GM12872 (cell line): ENCODE measurements at regions not wholly inside any gene's neighbourhood (a gene's known extent, or its start where the extent isn't known, plus 50 kb on each side); places are given as distances from the start of the nearest gene placed in this dataset.

Experiments used
- TF ChIP-seq, protein P1 (sequence below): IDR thresholded peaks from 3 replicates; pipeline ENCODE4 v1.5.1; 2011; ENCODE audit warnings: low read depth, mild to moderate bottlenecking, low read length, moderate library complexity; ENCODE audit not compliant: insufficient read depth

DNA sequence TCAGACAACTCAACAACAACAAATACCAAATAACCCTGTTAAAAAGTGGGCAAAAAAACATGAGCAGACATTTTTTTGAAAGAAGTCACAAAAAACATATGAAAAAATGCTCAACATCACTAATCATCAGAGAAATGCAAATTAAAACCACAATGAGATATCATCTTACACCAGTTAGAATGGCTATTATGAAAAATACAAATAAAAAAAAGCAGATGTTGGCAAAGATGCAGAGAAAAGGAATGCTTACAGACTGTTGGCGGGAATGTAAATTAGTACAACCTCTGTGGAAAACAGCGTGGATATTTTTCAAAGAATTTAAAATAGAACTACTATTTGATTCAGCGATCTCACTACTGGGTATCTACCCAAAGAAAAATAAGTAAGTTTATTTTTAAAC, 114.0 kb downstream of the SLC38A4 start:
- TF ChIP-seq, protein P1, sequence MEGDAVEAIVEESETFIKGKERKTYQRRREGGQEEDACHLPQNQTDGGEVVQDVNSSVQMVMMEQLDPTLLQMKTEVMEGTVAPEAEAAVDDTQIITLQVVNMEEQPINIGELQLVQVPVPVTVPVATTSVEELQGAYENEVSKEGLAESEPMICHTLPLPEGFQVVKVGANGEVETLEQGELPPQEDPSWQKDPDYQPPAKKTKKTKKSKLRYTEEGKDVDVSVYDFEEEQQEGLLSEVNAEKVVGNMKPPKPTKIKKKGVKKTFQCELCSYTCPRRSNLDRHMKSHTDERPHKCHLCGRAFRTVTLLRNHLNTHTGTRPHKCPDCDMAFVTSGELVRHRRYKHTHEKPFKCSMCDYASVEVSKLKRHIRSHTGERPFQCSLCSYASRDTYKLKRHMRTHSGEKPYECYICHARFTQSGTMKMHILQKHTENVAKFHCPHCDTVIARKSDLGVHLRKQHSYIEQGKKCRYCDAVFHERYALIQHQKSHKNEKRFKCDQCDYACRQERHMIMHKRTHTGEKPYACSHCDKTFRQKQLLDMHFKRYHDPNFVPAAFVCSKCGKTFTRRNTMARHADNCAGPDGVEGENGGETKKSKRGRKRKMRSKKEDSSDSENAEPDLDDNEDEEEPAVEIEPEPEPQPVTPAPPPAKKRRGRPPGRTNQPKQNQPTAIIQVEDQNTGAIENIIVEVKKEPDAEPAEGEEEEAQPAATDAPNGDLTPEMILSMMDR: no peak

DNA sequence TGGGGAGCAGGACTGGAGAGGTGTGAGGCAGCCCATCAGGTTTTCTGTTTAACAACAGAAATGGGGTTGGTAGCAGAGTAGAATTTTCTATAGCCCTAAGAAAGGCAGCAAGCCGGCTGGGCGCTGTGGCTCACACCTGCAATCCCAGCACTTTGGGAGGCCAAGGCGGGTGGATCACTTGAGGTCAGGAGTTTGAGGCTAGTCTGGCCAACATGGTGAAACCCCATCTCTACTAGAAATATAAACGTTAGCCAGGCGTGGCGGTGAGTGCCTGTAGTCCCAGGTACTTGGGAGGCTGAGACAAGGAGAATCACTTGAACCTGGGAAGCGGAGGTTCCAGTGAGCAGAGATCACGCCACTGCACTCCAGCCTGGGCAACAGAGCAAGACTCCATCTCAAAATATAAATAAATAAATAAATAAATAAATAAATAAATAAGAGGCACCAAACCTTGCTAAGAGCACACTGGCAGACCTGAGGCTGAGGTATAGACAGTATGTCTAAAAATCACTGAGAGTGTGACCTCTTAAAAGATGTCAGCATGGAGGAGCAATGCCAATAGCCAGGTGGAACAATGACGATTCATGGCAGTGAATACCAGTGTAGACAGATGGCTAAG, 115.6 kb downstream of the SLC38A4 start:
- TF ChIP-seq, protein P1: no peak

DNA sequence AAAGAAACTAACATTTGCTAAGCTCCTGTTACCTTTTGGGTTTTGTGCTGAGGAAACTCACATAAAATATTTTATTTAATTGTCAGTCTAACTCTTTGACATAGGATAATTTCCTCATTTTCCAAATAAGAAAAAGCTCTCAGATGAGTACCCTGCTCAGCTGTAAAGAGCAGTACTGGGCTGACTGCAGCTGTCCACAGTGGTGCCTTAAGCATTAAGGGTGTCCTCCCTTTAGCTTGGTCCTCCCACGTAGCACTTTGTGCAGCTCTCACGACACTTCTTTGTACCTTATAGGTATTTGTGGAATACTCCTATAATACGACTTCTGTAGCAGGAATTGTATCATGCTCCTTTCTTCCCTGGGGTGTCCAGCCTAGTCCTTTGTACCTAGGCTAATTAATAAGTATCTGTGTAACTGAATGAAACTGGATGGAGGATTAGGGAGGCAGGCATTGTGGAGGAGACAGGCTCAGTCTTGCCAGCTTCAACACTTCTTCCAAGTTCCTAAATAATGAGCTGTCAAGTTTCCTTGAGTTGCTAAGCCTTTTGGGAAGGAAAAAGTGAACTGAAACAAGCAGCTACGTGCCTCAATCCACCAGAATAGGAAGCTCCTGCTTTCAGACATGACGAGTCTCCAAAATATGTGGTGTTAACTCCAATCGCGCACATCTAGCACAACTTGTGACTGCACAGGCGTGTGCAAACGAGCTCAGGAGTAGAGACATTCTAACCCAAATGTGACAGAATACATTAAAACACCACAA, 123.0 kb downstream of the SLC38A4 start:
- TF ChIP-seq, protein P1: no peak

DNA sequence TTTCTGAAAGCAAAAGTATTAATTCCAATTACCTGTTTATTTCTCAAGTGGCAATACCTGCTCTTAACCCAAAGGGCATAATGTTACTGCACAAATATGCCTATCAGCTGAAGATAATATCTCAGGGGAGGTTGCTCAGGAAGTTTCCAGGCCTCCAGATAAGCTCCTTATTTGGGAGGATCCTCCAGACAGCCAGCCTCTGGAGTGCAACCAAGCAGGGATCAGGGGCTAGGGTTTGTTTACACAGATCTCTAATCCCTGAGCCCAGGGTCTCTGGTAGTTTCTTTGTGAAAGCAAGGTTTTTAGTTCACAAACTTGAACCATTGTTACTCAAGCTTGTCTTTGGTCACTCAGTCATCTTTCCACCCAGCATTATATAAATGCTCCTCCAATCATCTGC, 124.4 kb downstream of the SLC38A4 start:
- TF ChIP-seq, protein P1: no peak

DNA sequence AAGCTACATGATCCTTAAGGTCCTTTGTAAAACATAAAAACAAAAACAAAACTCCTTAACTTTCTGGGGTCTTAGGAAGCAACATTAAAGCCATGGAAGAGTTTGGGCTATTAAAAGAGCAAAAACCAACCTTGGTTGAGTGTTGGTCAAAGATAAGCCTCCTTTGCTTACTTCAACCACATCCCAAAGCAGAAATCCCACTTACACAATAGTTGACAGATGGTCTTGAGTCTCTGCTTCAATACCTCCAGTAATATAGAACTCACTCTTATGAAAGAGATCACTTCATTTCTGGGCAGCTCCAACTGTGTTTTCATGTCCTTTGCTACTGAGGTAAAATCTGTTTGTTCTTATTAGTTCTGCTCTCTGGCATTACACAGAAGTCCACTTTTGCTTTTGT, 125.8 kb downstream of the SLC38A4 start:
- TF ChIP-seq, protein P1: no peak

DNA sequence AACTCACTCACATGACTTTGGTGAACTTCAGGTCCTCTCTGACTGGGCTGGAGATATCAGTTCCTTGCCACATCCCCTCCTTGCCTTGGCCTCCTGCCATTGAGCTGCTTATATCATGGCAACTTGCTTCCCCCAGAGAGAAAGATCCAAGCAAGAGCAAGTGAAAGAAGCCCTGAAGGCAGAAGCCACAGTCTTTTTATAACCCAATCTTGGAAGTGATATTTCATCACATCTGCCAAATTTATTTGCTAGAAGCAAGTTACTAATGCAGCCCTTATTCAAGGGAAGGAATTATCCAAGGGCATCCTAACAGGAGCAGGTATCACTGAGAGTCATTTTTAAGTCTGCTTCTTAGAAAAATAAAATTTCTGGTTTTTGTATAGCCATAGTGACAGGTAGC, 127.8 kb downstream of the SLC38A4 start:
- TF ChIP-seq, protein P1: no peak

DNA sequence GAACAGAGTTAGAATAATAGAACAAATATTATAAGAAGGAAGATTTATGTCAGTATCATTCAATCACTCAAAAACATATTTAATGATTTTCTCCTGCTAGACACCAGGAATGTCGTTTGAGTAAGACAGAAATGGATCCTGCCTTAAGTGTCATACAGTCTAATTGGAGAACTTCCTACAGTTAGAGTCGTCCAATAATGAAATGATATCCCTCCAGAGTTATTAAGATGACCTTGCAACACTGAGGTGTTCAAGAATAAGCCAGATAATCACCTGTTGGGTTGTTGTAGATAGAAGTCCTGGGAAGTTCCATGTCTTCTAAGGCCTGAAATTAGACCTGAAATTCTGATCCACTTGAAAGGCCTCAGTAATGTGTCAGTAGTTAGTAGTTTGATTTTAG, 132.3 kb downstream of the SLC38A4 start:
- TF ChIP-seq, protein P1: no peak
